Astrocyte (in vitro differentiated cells and primary cell): ENCODE measurements at regions not wholly inside any gene's neighbourhood (a gene's known extent, or its start where the extent isn't known, plus 50 kb on each side); places are given as distances from the start of the nearest gene placed in this dataset.

Experiments
- DNase-seq: peaks from one replicate; pipeline ENCODE4 v3.0.0-alpha.2; 2010; ENCODE audit warnings: low read depth
- FAIRE-seq: peaks from 2 replicates; lab custom pipeline; 2011; peaks lifted over from hg19 to GRCh38; lab: Jason Lieb, UNC
- H2AFZ ChIP-seq: 2 replicates; pipeline ENCODE4 v1.6.0; 2012; ENCODE audit warnings: low read depth, low read length, inconsistent platforms
- H3K27ac ChIP-seq: 2 replicates; pipeline ENCODE4 v1.5.1; 2011; ENCODE audit warnings: low read depth, low read length, inconsistent platforms
- H3K27me3 ChIP-seq: 2 replicates; pipeline ENCODE4 v1.6.0; 2011; ENCODE audit warnings: low read length, inconsistent platforms; ENCODE audit not compliant: insufficient read depth
- H3K36me3 ChIP-seq: 2 replicates; pipeline ENCODE4 v1.5.1; 2011; ENCODE audit warnings: low read length, inconsistent platforms; ENCODE audit not compliant: insufficient read depth
- H3K4me1 ChIP-seq: 2 replicates; pipeline ENCODE4 v1.5.1; 2011; ENCODE audit warnings: low read length, inconsistent platforms; ENCODE audit not compliant: insufficient read depth
- H3K4me2 ChIP-seq: 2 replicates; pipeline ENCODE4 v1.6.0; 2012; ENCODE audit warnings: low read length, inconsistent platforms
- H3K4me3 ChIP-seq: 2 replicates; pipeline ENCODE4 v1.5.1; 2011; ENCODE audit warnings: low read depth, mild to moderate bottlenecking, low read length, inconsistent platforms; ENCODE audit not compliant: insufficient read depth
- H3K79me2 ChIP-seq: 2 replicates; pipeline ENCODE4 v1.6.0; 2012; ENCODE audit warnings: mild to moderate bottlenecking, low read length, inconsistent platforms; ENCODE audit not compliant: insufficient read depth
- H3K9ac ChIP-seq: 2 replicates; pipeline ENCODE4 v1.6.0; 2012; ENCODE audit warnings: mild to moderate bottlenecking, low read length, inconsistent platforms
- H3K9me3 ChIP-seq: 2 replicates; pipeline ENCODE4 v1.5.1; 2012; ENCODE audit warnings: low read depth, mild to moderate bottlenecking, low read length, inconsistent platforms; ENCODE audit not compliant: insufficient read depth
- H4K20me1 ChIP-seq: 2 replicates; pipeline ENCODE4 v1.6.0; 2012; ENCODE audit warnings: low read length, inconsistent platforms; ENCODE audit not compliant: insufficient read depth
- H3K27ac Mint-ChIP-seq: one replicate; pipeline ENCODE4 v1.8.0; 2021; ENCODE audit warnings: mild to moderate bottlenecking, mixed read lengths; ENCODE audit not compliant: unreplicated experiment
- H3K27me3 Mint-ChIP-seq: one replicate; pipeline ENCODE4 v1.8.0; 2021; ENCODE audit warnings: low read depth, mixed read lengths; ENCODE audit not compliant: unreplicated experiment
- H3K36me3 Mint-ChIP-seq: one replicate; pipeline ENCODE4 v1.8.0; 2021; ENCODE audit warnings: low read depth, mixed read lengths; ENCODE audit not compliant: unreplicated experiment
- H3K4me1 Mint-ChIP-seq: one replicate; pipeline ENCODE4 v1.8.0; 2021; ENCODE audit warnings: low read depth, mixed read lengths; ENCODE audit not compliant: unreplicated experiment
- H3K4me3 Mint-ChIP-seq: one replicate; pipeline ENCODE4 v1.8.0; 2021; ENCODE audit warnings: mild to moderate bottlenecking, moderate library complexity, mixed read lengths; ENCODE audit not compliant: unreplicated experiment
- H3K9me3 Mint-ChIP-seq: one replicate; pipeline ENCODE4 v1.8.0; 2021; ENCODE audit warnings: mild to moderate bottlenecking, mixed read lengths; ENCODE audit not compliant: unreplicated experiment
- CTCF ChIP-seq: IDR thresholded peaks from 2 replicates; pipeline ENCODE4 v1.5.1; 2011; ENCODE audit warnings: low read depth, mild to moderate bottlenecking, inconsistent platforms, low read length, moderate library complexity; ENCODE audit not compliant: insufficient read depth
- EZH2 ChIP-seq: IDR thresholded peaks from 2 replicates; pipeline ENCODE4 v1.6.1; 2012; ENCODE audit warnings: mild to moderate bottlenecking, low read length, inconsistent platforms; ENCODE audit not compliant: insufficient read depth

DNA sequence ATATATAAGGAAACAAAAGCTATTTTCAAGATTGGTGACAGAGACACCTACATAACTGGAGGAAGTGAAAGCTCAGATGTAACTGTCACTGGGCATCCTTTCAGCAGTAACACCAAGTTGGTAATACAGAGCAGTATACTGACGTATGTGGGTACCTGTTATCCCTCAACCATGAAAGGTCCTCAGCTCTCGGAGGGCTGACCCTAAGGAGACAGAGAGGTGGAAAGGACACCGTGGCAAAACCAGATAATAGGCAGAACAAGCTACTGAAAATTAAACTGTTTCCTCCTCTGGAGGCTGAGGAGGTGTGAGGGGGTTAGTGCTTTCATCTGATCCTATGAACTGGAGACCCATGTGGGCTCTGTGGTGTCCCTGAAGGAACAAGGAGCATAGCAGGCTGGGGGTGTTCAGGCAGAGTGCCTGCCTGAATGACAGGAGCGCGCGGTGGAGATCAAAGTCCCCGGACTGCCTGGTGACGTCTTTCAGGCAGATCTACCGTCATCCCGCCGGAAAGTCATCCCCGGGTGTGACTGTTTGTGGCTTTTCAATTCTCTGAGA is 130.2 kb upstream of the FSTL4 start:
- H4K20me1 ChIP-seq = no peaks in the 10 kb centered on the region
- no peak overlapping the region for H2AFZ ChIP-seq
- no peaks in the 10 kb centered on the region for H3K9me3 Mint-ChIP-seq
- no peak overlapping the region for H3K9ac ChIP-seq
- DNase-seq (no peak), FAIRE-seq (no peak)
- no peaks in the 10 kb centered on the region for H3K4me1 ChIP-seq
- no peaks in the 10 kb centered on the region for H3K9me3 ChIP-seq
- no peak overlapping the region for H3K27ac Mint-ChIP-seq
- no peak overlapping the region for H3K4me2 ChIP-seq
- peaks cover 5% of the 10 kb centered on the region for H3K4me1 Mint-ChIP-seq
- peaks cover 21% of the 10 kb centered on the region for H3K27me3 Mint-ChIP-seq
- peaks cover 5% of the 10 kb centered on the region for H3K27me3 ChIP-seq
- H3K4me3 ChIP-seq = no peak overlapping the region
- H3K27ac ChIP-seq = no peak overlapping the region
- no peaks in the 10 kb centered on the region for H3K79me2 ChIP-seq
- H3K36me3 ChIP-seq = no peaks in the 10 kb centered on the region
- no peak overlapping the region for H3K4me3 Mint-ChIP-seq
- no peak for TF ChIP-seq EZH2
- no peak for TF ChIP-seq CTCF
- H3K36me3 Mint-ChIP-seq = no peaks in the 10 kb centered on the region

DNA sequence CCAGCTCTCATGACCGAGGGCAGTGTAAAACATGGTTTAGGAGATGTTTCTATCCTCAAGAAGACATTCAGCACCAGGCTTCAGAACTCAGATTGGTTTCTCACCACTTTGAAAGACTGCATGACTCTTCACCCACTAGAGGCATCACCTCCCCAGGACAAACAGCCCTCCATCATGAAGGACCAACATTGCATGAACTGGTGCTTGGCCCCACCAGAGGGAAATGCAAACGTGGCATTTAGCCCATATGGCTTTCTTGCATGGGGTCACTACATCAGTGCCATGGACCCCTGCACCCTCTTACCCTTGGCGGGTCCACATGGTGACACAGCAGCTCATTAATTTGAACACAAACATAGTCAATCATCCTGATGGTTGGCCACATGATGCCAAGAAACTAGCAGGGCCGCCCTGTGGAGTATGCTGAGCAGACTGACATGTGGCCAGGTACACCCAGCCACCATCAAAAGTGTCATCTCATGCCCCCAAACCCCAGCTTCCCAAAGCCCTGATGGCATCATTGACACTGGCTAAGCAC is 129.5 kb upstream of the FSTL4 start:
- Histone ChIP-seq H3K27me3 (peaks cover 5% of the 10 kb centered on the region), H4K20me1 (no peaks in the 10 kb centered on the region), H3K36me3 (no peaks in the 10 kb centered on the region), H3K4me3 (no peak overlapping the region), H3K9me3 (no peaks in the 10 kb centered on the region), H3K9ac (no peak overlapping the region), H3K4me1 (no peaks in the 10 kb centered on the region), H2AFZ (no peak overlapping the region), H3K27ac (no peak overlapping the region), H3K4me2 (no peak overlapping the region), H3K79me2 (no peaks in the 10 kb centered on the region)
- FAIRE-seq = no peak
- TF ChIP-seq EZH2 (no peak), CTCF (no peak)
- Mint-ChIP-seq H3K4me1 (peaks cover 5% of the 10 kb centered on the region), H3K27ac (no peak overlapping the region), H3K27me3 (peaks cover 21% of the 10 kb centered on the region), H3K36me3 (no peaks in the 10 kb centered on the region), H3K9me3 (no peaks in the 10 kb centered on the region), H3K4me3 (no peak overlapping the region)
- no peak for DNase-seq

DNA sequence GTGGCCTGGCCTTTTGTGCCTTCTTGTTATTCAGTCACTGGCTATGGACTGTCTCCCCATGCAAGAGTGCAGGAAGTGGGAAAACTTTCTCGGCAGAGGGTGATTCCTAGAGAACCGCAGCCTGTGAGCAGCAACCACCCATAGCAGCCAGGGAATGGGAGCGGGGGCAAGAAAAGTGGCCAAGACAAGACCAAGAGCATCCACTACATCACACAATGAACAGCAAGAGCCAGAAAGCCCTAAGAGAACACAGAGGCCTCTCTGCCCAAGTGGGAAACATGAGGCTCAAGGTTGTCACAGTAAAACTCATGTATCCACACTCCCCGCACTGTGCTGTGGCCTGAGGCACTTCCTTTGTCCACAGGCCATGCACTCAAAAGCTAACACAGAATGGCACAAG is 129.1 kb upstream of the FSTL4 start:
- Mint-ChIP-seq H3K36me3 (no peaks in the 10 kb centered on the region), H3K27ac (no peak overlapping the region), H3K4me1 (peaks cover 5% of the 10 kb centered on the region), H3K4me3 (no peak overlapping the region), H3K9me3 (no peaks in the 10 kb centered on the region), H3K27me3 (peaks cover 21% of the 10 kb centered on the region)
- no peaks in the 10 kb centered on the region for H3K79me2 ChIP-seq
- no peak overlapping the region for H3K27ac ChIP-seq
- DNase-seq (no peak), FAIRE-seq (no peak)
- no peaks in the 10 kb centered on the region for H3K4me1 ChIP-seq
- H3K27me3 ChIP-seq = peaks cover 5% of the 10 kb centered on the region
- no peaks in the 10 kb centered on the region for H4K20me1 ChIP-seq
- TF ChIP-seq EZH2 = no peak
- no peak for TF ChIP-seq CTCF
- H3K9me3 ChIP-seq = no peaks in the 10 kb centered on the region
- no peaks in the 10 kb centered on the region for H3K36me3 ChIP-seq
- no peak overlapping the region for H2AFZ ChIP-seq
- H3K4me3 ChIP-seq = no peak overlapping the region
- no peak overlapping the region for H3K9ac ChIP-seq
- H3K4me2 ChIP-seq = no peak overlapping the region
